ENCODE measurements at regions not wholly inside any gene's neighbourhood (a gene's known extent, or its start where the extent isn't known, plus 50 kb on each side); places are given as distances from the start of the nearest gene placed in this dataset.

GRCh38 chr6:120373185-120373584 is 961.1 kb downstream of the TBC1D32 start:
- TF ChIP-seq ZNF114 (CRISPR knock-in tag; IDR thresholded peaks at IDR 0.05) (no peak), CTCF (conservative IDR thresholded peaks at IDR 0.05; ENCODE audit: low read depth in 2 of 2) (no peak), EZH2 (IDR thresholded peaks at IDR 0.05; ENCODE audit: low read depth, unreplicated experiment) (no peak), REST (IDR thresholded peaks at IDR 0.05; ENCODE audit: unreplicated experiment) (no peak), CREB1 (CRISPR knock-in tag; IDR thresholded peaks at IDR 0.05; ENCODE audit: low read depth) (no peak), POLR2AphosphoS5 (IDR thresholded peaks at IDR 0.05; ENCODE audit: low read depth) (no peak), EZH2phosphoT487 (IDR thresholded peaks at IDR 0.05; ENCODE audit: unreplicated experiment) (no peak)
- TF ChIP-seq, protein P1, sequence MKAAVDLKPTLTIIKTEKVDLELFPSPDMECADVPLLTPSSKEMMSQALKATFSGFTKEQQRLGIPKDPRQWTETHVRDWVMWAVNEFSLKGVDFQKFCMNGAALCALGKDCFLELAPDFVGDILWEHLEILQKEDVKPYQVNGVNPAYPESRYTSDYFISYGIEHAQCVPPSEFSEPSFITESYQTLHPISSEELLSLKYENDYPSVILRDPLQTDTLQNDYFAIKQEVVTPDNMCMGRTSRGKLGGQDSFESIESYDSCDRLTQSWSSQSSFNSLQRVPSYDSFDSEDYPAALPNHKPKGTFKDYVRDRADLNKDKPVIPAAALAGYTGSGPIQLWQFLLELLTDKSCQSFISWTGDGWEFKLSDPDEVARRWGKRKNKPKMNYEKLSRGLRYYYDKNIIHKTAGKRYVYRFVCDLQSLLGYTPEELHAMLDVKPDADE (IDR thresholded peaks at IDR 0.05) = no peak
